OCI-LY1 (cell line): ENCODE measurements at regions not wholly inside any gene's neighbourhood (a gene's known extent, or its start where the extent isn't known, plus 50 kb on each side); places are given as distances from the start of the nearest gene placed in this dataset.

Source experiments
- H2AFZ ChIP-seq: fragments of 200-600 bp; sonication (generic), shearing (Covaris generic); 2 replicates; pipeline ENCODE4 v1.6.0; 2014; ENCODE audit warnings: antibody characterized with exemption, mild to moderate bottlenecking, low read length
- H3F3A ChIP-seq: fragments of 200-600 bp; sonication (generic), shearing (Covaris generic); 2 replicates; pipeline ENCODE4 v1.6.0; 2014; ENCODE audit warnings: mild to moderate bottlenecking, antibody characterized with exemption, low read length, moderate library complexity; ENCODE audit not compliant: insufficient read depth
- H3K27ac ChIP-seq: fragments of 200-600 bp; sonication (generic); 2 replicates; pipeline ENCODE4 v1.5.1; 2014; ENCODE audit warnings: low read length, mixed run types, mild to moderate bottlenecking, low read depth; ENCODE audit not compliant: poor library complexity, severe bottlenecking
- H3K27me3 ChIP-seq: fragments of 200-600 bp; sonication (generic); 2 replicates; pipeline ENCODE4 v1.6.0; 2014; ENCODE audit warnings: antibody characterized with exemption, mild to moderate bottlenecking, low read length, moderate library complexity; ENCODE audit not compliant: insufficient read depth
- H3K36me3 ChIP-seq: fragments of 200-600 bp; sonication (generic); 2 replicates; pipeline ENCODE4 v1.6.1; 2014; ENCODE audit warnings: mild to moderate bottlenecking, antibody characterized with exemption, low read length, moderate library complexity, mixed read lengths; ENCODE audit not compliant: insufficient read depth
- H3K4me1 ChIP-seq: fragments of 200-600 bp; sonication (generic); 2 replicates; pipeline ENCODE4 v1.5.1; 2014; ENCODE audit warnings: mild to moderate bottlenecking, low read length, moderate library complexity; ENCODE audit not compliant: insufficient read depth, severe bottlenecking
- H3K4me2 ChIP-seq: fragments of 200-600 bp; sonication (generic), shearing (Covaris generic); 2 replicates; pipeline ENCODE4 v1.6.1; 2014; ENCODE audit warnings: low read length
- H3K4me3 ChIP-seq: fragments of 200-600 bp; sonication (generic); 2 replicates; pipeline ENCODE4 v1.5.1; 2014; ENCODE audit warnings: low read length, low read depth, mild to moderate bottlenecking, mixed read lengths; ENCODE audit not compliant: poor library complexity, severe bottlenecking
- H3K79me2 ChIP-seq: fragments of 200-600 bp; shearing (Covaris generic); 2 replicates; pipeline ENCODE4 v1.6.1; 2016; ENCODE audit warnings: mixed run types, low read length, mixed read lengths; ENCODE audit not compliant: insufficient read depth
- H3K9ac ChIP-seq: fragments of 200-600 bp; sonication (generic), shearing (Covaris generic); 2 replicates; pipeline ENCODE4 v1.6.1; 2014; ENCODE audit warnings: mild to moderate bottlenecking, low read length, mixed read lengths
- H3K9me2 ChIP-seq: fragments of 200-600 bp; sonication (generic), shearing (Covaris generic); 2 replicates; pipeline ENCODE4 v1.6.1; 2014; ENCODE audit warnings: low read depth, mild to moderate bottlenecking, low read length, mixed read lengths
- H3K9me3 ChIP-seq: fragments of 200-600 bp; shearing (Covaris generic); 2 replicates; pipeline ENCODE4 v1.6.1; 2014; ENCODE audit warnings: low read length, mixed read lengths
- H4K20me1 ChIP-seq: fragments of 200-600 bp; sonication (generic), shearing (Covaris generic); 2 replicates; pipeline ENCODE4 v1.6.0; 2016; ENCODE audit warnings: mild to moderate bottlenecking, low read length; ENCODE audit not compliant: insufficient read depth
- EZH2 ChIP-seq: fragments of 200-600 bp; sonication (generic), shearing (Covaris generic); IDR thresholded peaks from 2 replicates; pipeline ENCODE4 v1.8.0; 2017; ENCODE audit warnings: borderline replicate concordance, mixed run types, mild to moderate bottlenecking, antibody characterized with exemption, low read length, moderate library complexity, mixed read lengths
- TF ChIP-seq, protein P1 (sequence below): fragments of 200-600 bp; sonication (generic), shearing (Covaris generic); IDR thresholded peaks from 2 replicates; pipeline ENCODE4 v1.5.1; 2017; ENCODE audit warnings: mild to moderate bottlenecking, antibody characterized with exemption, low read length, moderate library complexity, mixed read lengths

DNA sequence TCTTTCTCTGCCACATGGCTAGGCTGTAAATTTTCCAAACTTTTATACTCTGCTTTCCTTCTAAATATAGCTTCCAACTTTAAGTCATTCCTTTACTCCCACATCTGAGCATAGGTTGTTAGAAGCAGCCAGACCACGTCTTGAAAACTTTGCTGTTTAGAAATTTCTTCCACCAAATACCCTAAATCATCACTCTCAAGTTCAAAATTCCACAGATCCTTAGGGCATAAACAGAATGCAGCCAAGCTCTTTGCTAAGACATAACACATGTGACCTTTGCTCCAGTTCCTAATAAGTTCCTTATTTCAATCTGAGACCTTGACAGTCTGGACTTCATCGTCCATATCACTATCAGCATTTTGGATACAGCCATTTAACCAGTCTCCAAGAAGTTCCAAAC is 749.9 kb downstream of the METTL15 start:
- TF ChIP-seq EZH2: no peak
- TF ChIP-seq, protein P1, sequence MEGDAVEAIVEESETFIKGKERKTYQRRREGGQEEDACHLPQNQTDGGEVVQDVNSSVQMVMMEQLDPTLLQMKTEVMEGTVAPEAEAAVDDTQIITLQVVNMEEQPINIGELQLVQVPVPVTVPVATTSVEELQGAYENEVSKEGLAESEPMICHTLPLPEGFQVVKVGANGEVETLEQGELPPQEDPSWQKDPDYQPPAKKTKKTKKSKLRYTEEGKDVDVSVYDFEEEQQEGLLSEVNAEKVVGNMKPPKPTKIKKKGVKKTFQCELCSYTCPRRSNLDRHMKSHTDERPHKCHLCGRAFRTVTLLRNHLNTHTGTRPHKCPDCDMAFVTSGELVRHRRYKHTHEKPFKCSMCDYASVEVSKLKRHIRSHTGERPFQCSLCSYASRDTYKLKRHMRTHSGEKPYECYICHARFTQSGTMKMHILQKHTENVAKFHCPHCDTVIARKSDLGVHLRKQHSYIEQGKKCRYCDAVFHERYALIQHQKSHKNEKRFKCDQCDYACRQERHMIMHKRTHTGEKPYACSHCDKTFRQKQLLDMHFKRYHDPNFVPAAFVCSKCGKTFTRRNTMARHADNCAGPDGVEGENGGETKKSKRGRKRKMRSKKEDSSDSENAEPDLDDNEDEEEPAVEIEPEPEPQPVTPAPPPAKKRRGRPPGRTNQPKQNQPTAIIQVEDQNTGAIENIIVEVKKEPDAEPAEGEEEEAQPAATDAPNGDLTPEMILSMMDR: no peak

DNA sequence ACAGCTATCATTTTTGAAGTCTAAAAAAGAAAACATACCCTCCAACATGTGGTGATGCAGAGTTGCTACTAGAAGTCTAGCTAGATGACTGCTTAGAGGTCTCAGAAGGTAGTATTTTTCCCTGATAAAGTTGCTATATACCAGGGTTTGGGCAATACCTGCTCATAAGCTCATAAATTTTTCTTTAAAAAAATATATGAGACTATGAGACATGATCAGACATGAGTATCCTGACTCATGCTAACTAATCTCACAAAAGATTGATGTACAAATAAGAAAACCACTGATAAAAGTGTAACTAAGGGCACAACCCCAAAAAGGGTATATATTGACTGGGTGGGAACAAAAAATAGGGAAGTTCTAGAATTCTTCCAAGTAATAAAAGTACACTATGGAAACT is 740.9 kb downstream of the METTL15 start:
- Histone ChIP-seq H2AFZ (no peak overlapping the region), H3K9me3 (no peaks in the 10 kb centered on the region), H3K9ac (no peak overlapping the region), H3K36me3 (no peaks in the 10 kb centered on the region), H3K27ac (no peak overlapping the region), H3K9me2 (no peaks in the 10 kb centered on the region), H3K4me1 (no peaks in the 10 kb centered on the region), H3F3A (no peaks in the 10 kb centered on the region), H3K4me2 (no peak overlapping the region), H4K20me1 (no peaks in the 10 kb centered on the region), H3K79me2 (no peaks in the 10 kb centered on the region), H3K4me3 (no peak overlapping the region), H3K27me3 (no peaks in the 10 kb centered on the region)
- TF ChIP-seq EZH2: no peak
- TF ChIP-seq, protein P1: no peak

More for the DNA sequence above, 749.9 kb downstream of the METTL15 start:
- Histone ChIP-seq H3K27ac (no peak overlapping the region), H3K27me3 (no peaks in the 10 kb centered on the region), H3K36me3 (no peaks in the 10 kb centered on the region), H3K9ac (no peak overlapping the region), H3K79me2 (no peaks in the 10 kb centered on the region), H3K9me2 (no peaks in the 10 kb centered on the region), H3F3A (no peaks in the 10 kb centered on the region), H3K4me1 (no peaks in the 10 kb centered on the region), H3K4me3 (no peak overlapping the region), H2AFZ (no peak overlapping the region), H3K4me2 (no peak overlapping the region), H4K20me1 (no peaks in the 10 kb centered on the region), H3K9me3 (no peaks in the 10 kb centered on the region)

DNA sequence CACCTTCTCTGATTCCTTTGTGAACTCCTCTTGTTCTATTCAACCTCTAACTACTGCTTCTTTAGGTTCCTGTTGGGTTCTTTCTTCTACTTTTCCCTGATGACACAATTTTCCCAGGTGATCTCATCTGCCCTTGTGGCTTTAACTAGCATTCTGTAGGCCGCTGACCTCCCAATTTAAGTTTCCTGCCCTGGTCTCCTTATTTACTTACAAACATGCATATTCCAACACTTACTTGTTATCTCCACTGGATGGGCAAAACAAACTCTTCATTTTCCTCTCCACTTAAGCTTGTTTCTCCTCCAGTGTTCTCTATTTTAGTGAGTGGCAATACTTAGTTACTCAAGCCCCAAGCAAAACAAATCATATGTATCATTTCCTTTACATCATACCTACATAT is 734.5 kb downstream of the METTL15 start:
- H3K9me2 ChIP-seq: no peaks in the 10 kb centered on the region
- TF ChIP-seq EZH2: no peak
- H4K20me1 ChIP-seq: no peaks in the 10 kb centered on the region
- H3K9ac ChIP-seq: no peak overlapping the region
- H3K27me3 ChIP-seq: no peaks in the 10 kb centered on the region
- no peaks in the 10 kb centered on the region for H3F3A ChIP-seq
- H3K79me2 ChIP-seq: no peaks in the 10 kb centered on the region
- H3K27ac ChIP-seq: no peak overlapping the region
- H3K9me3 ChIP-seq: no peaks in the 10 kb centered on the region
- no peaks in the 10 kb centered on the region for H3K4me1 ChIP-seq
- no peak overlapping the region for H3K4me2 ChIP-seq
- H2AFZ ChIP-seq: no peak overlapping the region
- no peak overlapping the region for H3K4me3 ChIP-seq
- H3K36me3 ChIP-seq: no peaks in the 10 kb centered on the region

DNA sequence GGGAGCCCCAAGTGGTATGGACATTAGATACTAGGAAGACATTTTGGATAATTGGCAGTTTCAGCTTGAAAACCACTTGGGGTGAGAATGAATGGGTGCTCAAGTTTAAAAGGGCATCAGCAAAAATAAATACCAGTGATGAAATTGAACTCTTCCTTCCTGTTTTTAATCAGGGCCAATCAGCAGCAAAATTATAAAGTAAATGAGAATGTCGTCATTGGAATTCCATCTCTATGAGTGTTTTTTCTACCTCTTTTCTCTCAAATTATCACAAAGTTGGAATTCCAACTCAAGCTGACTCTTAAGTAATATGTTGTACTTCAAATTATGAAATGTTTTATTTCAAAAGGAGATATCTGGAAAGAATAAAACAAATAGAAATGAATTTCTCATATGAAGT is 730.6 kb downstream of the METTL15 start:
- Histone ChIP-seq H3K4me2 (no peak overlapping the region), H3K4me1 (no peaks in the 10 kb centered on the region), H3K9me3 (no peaks in the 10 kb centered on the region), H3K9ac (no peak overlapping the region), H4K20me1 (no peaks in the 10 kb centered on the region), H3F3A (no peaks in the 10 kb centered on the region), H3K36me3 (no peaks in the 10 kb centered on the region), H3K27me3 (no peaks in the 10 kb centered on the region), H3K4me3 (no peak overlapping the region), H3K79me2 (no peaks in the 10 kb centered on the region), H2AFZ (no peak overlapping the region), H3K27ac (no peak overlapping the region), H3K9me2 (no peaks in the 10 kb centered on the region)
- TF ChIP-seq, protein P1: no peak
- TF ChIP-seq EZH2: no peak
